Body of pancreas (tissue), 4 donors: ENCODE measurements at regions not wholly inside any gene's neighbourhood (a gene's known extent, or its start where the extent isn't known, plus 50 kb on each side); places are given as distances from the start of the nearest gene placed in this dataset.

Source experiments
- POLR2A ChIP-seq, 3 donors: fragments of 450-650 bp; IDR thresholded peaks; one replicate each; pipeline ENCODE4 v1.6.1; 2016; ENCODE audit warnings: antibody characterized with exemption in 3 of 3, mild to moderate bottlenecking in 2 of 3
- TF ChIP-seq, protein P1 (sequence below), 7 experiments: fragments of 450-650 bp in 4 of 7; fragments of 200-600 bp in 3 of 7; sonication (generic) in 3 of 7; IDR thresholded peaks; one replicate each; pipeline ENCODE4 v1.5.1; 2016 to 2019; ENCODE audit warnings: antibody characterized with exemption in 7 of 7

DNA sequence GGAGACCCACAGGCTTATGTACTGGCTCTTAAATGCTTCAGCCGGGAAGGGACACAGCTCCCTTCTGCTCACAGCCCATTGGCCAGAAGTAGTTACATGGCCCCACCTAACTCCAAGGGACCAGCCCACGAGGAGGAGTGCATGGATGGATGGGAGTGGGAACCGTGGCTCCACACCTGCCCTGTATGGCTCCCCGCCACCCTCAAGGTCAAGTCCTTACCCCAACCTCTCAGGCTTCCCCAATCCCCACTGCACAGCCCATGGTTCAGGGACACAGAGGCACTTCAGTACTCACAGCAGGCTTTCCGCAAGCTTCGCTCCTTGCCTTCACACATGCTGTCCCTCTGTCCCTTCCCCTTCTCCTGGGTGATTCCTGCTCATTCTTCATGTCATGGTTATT is 137.9 kb upstream of the KCNG1 start:
- TF ChIP-seq, protein P1, sequence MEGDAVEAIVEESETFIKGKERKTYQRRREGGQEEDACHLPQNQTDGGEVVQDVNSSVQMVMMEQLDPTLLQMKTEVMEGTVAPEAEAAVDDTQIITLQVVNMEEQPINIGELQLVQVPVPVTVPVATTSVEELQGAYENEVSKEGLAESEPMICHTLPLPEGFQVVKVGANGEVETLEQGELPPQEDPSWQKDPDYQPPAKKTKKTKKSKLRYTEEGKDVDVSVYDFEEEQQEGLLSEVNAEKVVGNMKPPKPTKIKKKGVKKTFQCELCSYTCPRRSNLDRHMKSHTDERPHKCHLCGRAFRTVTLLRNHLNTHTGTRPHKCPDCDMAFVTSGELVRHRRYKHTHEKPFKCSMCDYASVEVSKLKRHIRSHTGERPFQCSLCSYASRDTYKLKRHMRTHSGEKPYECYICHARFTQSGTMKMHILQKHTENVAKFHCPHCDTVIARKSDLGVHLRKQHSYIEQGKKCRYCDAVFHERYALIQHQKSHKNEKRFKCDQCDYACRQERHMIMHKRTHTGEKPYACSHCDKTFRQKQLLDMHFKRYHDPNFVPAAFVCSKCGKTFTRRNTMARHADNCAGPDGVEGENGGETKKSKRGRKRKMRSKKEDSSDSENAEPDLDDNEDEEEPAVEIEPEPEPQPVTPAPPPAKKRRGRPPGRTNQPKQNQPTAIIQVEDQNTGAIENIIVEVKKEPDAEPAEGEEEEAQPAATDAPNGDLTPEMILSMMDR (IDR thresholded peaks at IDR 0.05): no peak
- TF ChIP-seq POLR2A (IDR thresholded peaks at IDR 0.05): no peak
